NCI-H748 (cell line): ENCODE measurements at regions not wholly inside any gene's neighbourhood (a gene's known extent, or its start where the extent isn't known, plus 50 kb on each side); places are given as distances from the start of the nearest gene placed in this dataset.

Source experiments
- DNase-seq: peaks from one replicate; lab custom pipeline; 2025; ENCODE audit not compliant: unreplicated experiment; lab: John Stamatoyannopoulos, UW

GRCh38 chr12:44961887-44962286 is 85.8 kb upstream of the NELL2 start:
- DNase-seq: no peak

DNA sequence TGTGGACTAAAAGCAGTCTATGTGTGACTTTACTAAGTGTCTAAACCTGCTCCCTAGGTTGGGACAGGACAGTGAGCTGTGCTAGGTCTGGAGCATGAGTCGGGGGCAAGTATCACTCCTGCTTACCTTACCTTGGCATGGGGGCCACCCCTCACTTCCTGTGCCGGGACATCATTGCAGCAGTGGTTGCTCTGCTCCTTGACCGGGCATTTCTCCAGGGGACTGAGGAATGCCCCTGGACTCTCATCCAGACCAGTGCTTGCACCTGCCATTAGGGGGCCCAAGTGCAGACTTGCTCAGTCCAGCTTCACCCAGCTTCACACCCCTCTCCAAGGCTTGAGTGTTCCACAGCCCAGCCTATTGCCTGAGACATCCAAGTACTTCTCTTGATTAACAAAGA is 84.7 kb upstream of the NELL2 start:
- DNase-seq: no peak

DNA sequence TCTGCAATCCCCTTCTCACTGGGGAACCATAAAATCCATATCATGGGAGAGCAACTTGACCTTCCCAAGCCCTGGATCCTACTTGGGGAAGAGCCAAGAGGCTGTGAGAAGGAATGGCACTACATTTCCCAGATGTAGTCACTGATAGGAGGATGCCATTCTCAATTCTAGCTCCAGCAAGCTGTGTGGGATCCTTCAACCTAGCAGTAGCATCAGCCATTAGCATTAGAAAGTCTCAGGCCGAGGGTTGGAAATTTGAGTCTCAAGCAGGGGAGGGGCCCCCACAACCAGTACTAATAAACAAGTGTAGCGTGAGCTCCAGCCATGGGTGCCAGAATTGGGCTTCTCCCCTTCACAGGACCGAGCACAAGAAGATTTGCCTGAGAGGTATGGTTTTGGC is 84.3 kb upstream of the NELL2 start:
- no peak for DNase-seq

DNA sequence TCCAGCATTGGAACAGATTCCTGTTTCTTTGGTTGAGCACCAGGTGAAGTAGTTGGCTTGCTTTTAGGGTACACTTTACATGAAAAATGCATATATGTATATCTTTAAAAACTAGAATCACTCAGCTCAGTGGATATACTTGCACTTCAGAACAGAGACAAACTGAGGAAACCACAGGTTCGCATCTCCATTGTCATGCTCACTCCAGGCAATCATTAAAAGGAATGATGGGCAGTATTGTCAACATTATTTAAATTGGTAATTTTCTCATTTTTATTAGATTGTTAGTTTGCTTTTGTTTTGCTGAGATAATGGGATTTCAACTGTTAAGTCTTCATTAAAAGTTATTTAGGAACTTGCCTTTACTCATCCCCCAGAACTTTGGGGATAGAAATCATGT is 71.0 kb upstream of the NELL2 start:
- no peak for DNase-seq

DNA sequence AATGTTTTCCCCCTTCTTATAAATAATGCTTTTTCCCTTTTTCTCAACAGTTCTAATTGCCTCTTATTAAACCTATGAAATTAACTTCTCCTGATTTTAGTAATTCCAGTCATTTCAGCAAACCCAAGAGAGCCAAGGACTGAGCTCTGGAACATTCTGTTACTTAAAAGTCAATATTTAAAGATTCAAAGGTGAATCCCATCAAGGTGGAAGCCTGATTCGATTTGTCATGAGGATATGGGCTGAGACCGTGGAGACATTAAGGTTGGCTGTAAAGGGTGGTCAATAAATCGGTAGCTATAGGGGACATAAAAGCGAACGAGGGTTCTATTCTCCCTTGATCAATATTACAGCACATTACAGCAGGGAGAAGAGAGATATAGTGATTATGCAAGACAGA is 66.6 kb upstream of the NELL2 start:
- no peak for DNase-seq

DNA sequence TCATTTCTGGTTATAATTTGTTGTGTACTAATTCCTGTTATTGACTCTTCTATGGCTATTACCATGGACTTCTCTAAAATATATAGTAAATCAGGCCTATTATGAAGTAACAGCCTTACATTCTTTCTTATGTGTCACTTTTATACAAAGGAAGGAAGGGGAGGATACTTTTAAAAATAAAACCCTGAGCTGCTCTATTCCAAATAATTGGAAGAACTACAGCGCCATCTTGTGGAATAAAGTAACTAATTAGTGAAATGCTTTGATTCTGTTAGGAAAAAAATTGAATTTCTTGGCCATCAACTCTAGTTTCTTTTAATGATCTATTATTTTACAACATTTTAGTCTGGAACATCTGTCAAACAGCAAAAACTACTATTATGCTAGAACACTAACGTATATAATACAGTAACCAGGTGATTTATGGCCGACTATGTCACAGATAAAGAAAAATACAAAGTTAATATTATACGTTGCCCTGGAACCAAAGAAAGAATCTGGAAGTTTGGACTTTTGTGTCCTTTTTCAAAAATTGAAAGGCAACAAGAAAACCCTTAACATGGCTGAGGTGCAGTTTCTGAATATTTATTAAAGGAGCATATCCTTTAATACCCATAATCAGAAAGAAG is 55.0 kb upstream of the NELL2 start:
- DNase-seq: peak; percentile 68

DNA sequence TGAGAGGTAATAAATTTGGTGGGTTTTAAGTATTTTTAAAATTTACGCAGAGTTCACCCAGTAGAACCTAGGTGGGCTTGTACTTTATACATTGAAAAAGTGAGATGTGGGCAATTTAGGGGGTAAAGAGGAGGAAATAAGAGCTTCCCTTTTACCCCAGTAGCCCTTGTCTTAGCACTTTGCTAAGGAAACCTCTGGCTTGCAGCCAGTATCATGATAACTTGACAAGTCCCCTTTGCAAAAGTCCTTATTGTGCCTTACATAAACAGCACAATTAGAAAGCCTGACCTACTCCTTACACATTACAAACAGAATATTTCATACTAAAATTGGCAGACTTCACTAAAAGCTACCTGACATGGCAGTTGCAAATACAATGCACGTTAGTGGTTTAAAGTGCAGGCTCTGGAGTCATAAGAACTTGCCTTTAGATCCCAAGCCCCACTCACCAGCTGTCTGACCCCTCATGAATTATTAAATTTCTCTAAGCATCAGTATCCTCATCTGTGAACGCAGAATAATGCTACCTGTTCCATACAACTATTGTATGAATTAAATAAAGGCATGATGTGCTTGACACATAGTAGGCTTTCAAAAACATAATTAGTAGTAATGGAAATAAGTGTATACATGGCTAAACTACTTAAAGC is 53.2 kb upstream of the NELL2 start:
- DNase-seq: no peak
